Colonic mucosa (tissue), 4 donors: ENCODE measurements at regions not wholly inside any gene's neighbourhood (a gene's known extent, or its start where the extent isn't known, plus 50 kb on each side); places are given as distances from the start of the nearest gene placed in this dataset.

Experiments
- DNase-seq: peaks from one replicate; pipeline ENCODE4 v3.0.0-alpha.2; 2020
- H3K27ac ChIP-seq: fragments of 200-600 bp; one replicate; pipeline ENCODE4 v1.8.0; 2021
- H3K27me3 ChIP-seq: fragments of 200-600 bp; one replicate; pipeline ENCODE4 v1.8.0; 2021
- H3K36me3 ChIP-seq: fragments of 200-600 bp; one replicate; pipeline ENCODE4 v1.8.0; 2021
- H3K4me1 ChIP-seq: fragments of 200-600 bp; one replicate; pipeline ENCODE4 v1.8.0; 2021; ENCODE audit warnings: mild to moderate bottlenecking
- H3K4me3 ChIP-seq: fragments of 200-600 bp; one replicate; pipeline ENCODE4 v1.8.0; 2021
- H3K9ac ChIP-seq, 2 donors: one replicate each; pipeline ENCODE4 v1.7.0; 2013; ENCODE audit warnings: control low read depth in 2 of 2, low read depth in 2 of 2, low read length in 2 of 2
- H3K9me3 ChIP-seq: fragments of 200-600 bp; one replicate; pipeline ENCODE4 v1.8.0; 2021
- intact Hi-C: fragments of 100-400 bp; cut with DNase I; formaldehyde crosslinking; loops from one replicate; pipeline ENCODE4 v1.14.1; 2022
- TF ChIP-seq, protein P1 (sequence below): fragments of 200-600 bp; IDR thresholded peaks from one replicate; pipeline ENCODE4 v1.8.0; 2022; ENCODE audit warnings: antibody characterized with exemption, mild to moderate bottlenecking
- donor health status: healthy.
- donor health status: DM: no; HTN: no; CAD: no.
- donor health status: DM: no; HTN: no; CAD: no.

DNA sequence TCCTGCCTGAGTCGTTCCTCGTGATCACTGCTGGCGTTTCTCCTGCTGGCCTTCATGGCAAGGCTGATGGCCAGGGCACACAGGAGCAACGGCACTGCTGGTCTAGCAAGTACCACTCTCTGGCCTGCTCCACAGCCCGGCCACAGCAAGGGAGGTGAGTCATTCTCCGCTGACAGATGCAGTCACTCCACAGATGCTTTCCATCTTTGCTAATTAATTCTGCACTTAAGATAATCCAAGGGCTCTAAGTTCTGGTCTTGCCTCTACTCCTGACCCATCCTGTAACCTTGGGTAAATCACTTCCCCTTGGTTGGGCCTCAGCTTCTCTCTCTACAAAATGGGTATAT is 244.4 kb downstream of the RPS24 start:
- H3K27ac ChIP-seq: no peak overlapping the region
- no peak for DNase-seq

DNA sequence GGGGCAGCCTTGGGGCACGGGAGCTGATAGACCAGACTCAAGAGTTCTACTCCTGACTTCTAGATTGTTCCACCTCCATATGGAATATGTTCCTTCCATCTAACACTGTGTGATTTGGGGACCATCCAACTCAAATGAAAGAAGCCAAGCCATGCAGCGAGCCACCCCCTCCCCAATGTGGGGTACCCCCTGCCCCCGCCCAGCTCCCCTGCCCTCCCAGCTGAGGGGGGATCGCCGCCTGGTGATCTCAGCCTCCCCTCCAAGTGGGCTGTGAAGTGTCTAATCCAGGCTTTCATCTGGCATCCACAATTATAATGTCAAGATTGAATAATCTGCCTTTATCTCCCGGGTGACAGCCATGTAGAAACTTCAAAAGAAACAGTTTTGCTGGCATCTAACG is 246.1 kb downstream of the RPS24 start:
- H3K27ac ChIP-seq: no peak overlapping the region
- no peaks in the 10 kb centered on the region for H3K36me3 ChIP-seq
- TF ChIP-seq, protein P1, sequence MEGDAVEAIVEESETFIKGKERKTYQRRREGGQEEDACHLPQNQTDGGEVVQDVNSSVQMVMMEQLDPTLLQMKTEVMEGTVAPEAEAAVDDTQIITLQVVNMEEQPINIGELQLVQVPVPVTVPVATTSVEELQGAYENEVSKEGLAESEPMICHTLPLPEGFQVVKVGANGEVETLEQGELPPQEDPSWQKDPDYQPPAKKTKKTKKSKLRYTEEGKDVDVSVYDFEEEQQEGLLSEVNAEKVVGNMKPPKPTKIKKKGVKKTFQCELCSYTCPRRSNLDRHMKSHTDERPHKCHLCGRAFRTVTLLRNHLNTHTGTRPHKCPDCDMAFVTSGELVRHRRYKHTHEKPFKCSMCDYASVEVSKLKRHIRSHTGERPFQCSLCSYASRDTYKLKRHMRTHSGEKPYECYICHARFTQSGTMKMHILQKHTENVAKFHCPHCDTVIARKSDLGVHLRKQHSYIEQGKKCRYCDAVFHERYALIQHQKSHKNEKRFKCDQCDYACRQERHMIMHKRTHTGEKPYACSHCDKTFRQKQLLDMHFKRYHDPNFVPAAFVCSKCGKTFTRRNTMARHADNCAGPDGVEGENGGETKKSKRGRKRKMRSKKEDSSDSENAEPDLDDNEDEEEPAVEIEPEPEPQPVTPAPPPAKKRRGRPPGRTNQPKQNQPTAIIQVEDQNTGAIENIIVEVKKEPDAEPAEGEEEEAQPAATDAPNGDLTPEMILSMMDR: no peak
- intact Hi-C loops: no loop called here
- no peak overlapping the region for H3K9ac ChIP-seq
- no peaks in the 10 kb centered on the region for H3K9me3 ChIP-seq
- H3K4me1 ChIP-seq: no peaks in the 10 kb centered on the region
- no peak for DNase-seq
- H3K4me3 ChIP-seq: no peak overlapping the region
- H3K27me3 ChIP-seq: no peaks in the 10 kb centered on the region

More for the DNA sequence above, 244.4 kb downstream of the RPS24 start:
- intact Hi-C loops: no loop called here
- no peaks in the 10 kb centered on the region for H3K4me1 ChIP-seq
- H3K27me3 ChIP-seq: no peaks in the 10 kb centered on the region
- TF ChIP-seq, protein P1: no peak
- no peaks in the 10 kb centered on the region for H3K9me3 ChIP-seq
- H3K9ac ChIP-seq: no peak overlapping the region
- no peaks in the 10 kb centered on the region for H3K36me3 ChIP-seq
- no peak overlapping the region for H3K4me3 ChIP-seq

DNA sequence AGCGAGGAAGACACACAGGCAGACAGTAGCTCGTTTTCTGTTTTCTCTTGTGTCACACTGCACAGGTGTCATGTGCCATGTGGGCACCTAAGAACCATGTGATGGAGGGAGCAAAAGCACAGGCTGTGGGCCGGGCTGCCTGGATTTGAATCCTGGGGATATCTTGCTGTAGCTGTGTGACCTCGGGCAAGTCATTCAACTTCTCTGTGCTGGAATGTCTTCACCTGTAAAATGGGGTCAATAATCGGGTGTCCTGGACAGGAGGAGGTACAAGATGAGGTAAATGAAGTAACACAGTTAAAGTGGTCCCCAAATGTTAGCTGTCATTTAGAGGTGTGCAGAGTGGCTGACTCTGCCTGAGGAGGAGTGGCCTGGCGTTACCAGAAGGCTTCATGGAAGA is 246.9 kb downstream of the RPS24 start:
- H3K9ac ChIP-seq: no peak overlapping the region
- no peaks in the 10 kb centered on the region for H3K9me3 ChIP-seq
- no peak overlapping the region for H3K27ac ChIP-seq
- H3K36me3 ChIP-seq: no peaks in the 10 kb centered on the region
- H3K27me3 ChIP-seq: no peaks in the 10 kb centered on the region
- TF ChIP-seq, protein P1: no peak
- no peak overlapping the region for H3K4me3 ChIP-seq
- H3K4me1 ChIP-seq: no peaks in the 10 kb centered on the region
- no peak for DNase-seq
- intact Hi-C loops: no loop called here

DNA sequence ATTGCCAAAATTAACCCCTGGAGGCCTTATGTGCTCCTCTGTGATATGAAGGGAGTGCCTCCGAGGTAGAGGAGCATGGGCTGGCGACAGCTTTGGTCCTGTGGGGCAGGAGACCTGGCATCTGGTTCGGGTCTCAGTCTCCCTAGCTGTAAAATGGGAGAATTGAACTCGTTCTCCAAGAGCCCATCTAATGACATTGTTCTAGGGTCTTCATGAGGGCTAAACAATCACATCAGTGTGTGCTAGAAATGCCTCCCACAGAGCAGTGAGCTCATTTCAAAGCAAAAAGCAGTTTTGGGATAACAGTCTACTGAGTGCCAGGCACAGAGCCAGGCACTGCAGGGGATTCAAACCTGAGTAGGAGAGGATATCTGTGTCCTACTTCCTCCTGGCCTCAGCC is 248.0 kb downstream of the RPS24 start:
- intact Hi-C loops: no loop called here
- no peak for DNase-seq
- H3K36me3 ChIP-seq: no peaks in the 10 kb centered on the region

DNA sequence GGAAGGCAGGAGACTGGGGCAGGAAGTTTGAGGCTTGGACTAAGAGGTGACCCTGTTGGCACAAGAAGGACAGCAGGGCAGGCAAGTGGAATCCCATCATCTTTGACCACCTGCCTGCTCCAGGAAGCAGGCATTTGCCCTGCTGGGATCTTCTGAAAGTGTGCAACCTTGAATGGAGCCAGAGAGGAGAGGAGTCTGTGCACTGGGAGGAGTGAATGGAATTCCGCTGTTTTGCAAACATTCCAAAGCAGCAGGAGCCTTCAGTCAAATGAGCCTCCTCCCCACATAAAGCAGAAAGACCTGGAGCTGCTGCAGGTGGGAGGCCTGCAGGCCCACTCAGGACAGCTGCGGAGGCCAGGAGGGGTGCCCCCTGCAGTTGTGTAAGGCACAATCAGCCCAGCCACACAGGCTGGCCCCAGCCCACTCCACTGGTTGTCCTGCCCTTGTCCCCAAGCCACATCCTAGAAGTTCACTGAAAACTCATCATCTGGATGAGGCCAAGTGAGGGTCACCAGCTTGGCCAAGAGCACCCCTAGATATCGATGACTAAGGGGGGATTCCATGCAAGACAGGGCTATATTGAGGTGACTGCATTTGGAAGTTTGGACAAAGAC is 249.5 kb downstream of the RPS24 start:
- no peaks in the 10 kb centered on the region for H3K27me3 ChIP-seq
- no peak for DNase-seq
- no peaks in the 10 kb centered on the region for H3K4me1 ChIP-seq
- H3K4me3 ChIP-seq: no peak overlapping the region
- no peaks in the 10 kb centered on the region for H3K36me3 ChIP-seq
- H3K27ac ChIP-seq: no peak overlapping the region
- intact Hi-C loops: no loop called here
- no peaks in the 10 kb centered on the region for H3K9me3 ChIP-seq
- TF ChIP-seq, protein P1: no peak
- H3K9ac ChIP-seq: no peak overlapping the region

More for the DNA sequence above, 248.0 kb downstream of the RPS24 start:
- Histone ChIP-seq H3K4me3 (no peak overlapping the region), H3K9ac (no peak overlapping the region), H3K27ac (no peak overlapping the region), H3K4me1 (no peaks in the 10 kb centered on the region), H3K9me3 (no peaks in the 10 kb centered on the region), H3K27me3 (no peaks in the 10 kb centered on the region)
- TF ChIP-seq, protein P1: no peak
